ENCODE measurements at regions not wholly inside any gene's neighbourhood (a gene's known extent, or its start where the extent isn't known, plus 50 kb on each side); places are given as distances from the start of the nearest gene placed in this dataset.

DNA sequence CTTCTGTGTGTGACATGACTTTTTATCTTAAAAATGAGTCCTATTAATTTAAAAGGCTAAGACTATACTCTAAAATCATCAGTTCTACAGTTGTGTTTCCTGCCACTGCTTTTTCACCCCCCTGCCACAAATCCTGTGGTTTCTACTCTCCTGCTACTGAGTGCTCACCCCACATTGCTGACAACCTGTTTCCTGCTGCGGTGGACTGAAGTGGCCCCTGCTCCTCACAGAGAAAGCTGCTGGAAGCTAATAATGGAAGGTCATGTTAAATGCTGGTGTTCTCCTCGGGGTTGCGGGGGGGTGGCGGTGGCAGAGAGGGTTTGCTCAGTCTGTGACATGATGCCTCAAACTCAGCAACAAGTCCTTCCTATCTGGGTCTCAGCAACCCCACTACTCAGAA, 113.2 kb upstream of the INHBA start:
- DNase-seq (no peak), ATAC-seq (replicated peaks) (peak; percentile 21 to 34)
- H3K4me3 Mint-ChIP-seq = no peak overlapping the region
- H3K36me3 Mint-ChIP-seq = peaks cover 5 to 9% of the 10 kb centered on the region in 2 donors
- H3K27me3 Mint-ChIP-seq = peaks cover 0 to 9% of the 10 kb centered on the region in 2 donors
- no peak overlapping the region for H3K27ac Mint-ChIP-seq
- peaks cover 4 to 9% of the 10 kb centered on the region in 2 donors for H3K9me3 Mint-ChIP-seq
- H3K4me1 Mint-ChIP-seq = peaks cover 16 to 47% of the 10 kb centered on the region in 2 donors

DNA sequence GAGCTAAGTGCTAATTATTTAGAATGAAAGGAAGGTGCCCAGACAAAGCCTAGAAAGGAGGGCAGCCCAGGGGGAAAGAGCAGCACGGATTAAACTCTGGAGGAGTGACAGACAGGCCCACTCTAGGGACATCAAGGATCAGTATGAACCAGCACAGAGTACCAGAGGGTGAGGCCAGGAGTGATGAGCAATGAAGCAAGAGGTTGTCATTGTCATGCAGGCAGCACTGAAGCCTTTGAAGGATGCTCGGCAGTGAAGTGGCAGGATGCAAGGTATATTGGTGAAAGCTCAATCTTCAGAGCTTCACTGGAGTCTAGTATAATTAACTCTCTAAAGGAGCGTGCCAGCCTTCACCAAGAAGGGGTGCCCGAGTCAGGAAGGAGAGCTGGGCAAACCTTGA, 112.0 kb upstream of the INHBA start:
- Mint-ChIP-seq H3K4me3 (no peak overlapping the region), H3K27ac (no peak overlapping the region)
- no peak for ATAC-seq (replicated peaks)

GRCh38 chr7:41813286-41813685, 110.4 kb upstream of the INHBA start:
- ATAC-seq (replicated peaks) (no peak), DNase-seq (no peak)
- Mint-ChIP-seq H3K4me1 (peaks cover 25 to 53% of the 10 kb centered on the region in 2 donors), H3K9me3 (peaks cover 9 to 10% of the 10 kb centered on the region in 2 donors), H3K4me3 (no peak overlapping the region), H3K27ac (peak overlapping the region; percentile 25), H3K36me3 (peaks cover 2 to 7% of the 10 kb centered on the region in 2 donors), H3K27me3 (peaks cover 0 to 9% of the 10 kb centered on the region in 2 donors)

More for the DNA sequence above, 112.0 kb upstream of the INHBA start:
- peaks cover 7 to 10% of the 10 kb centered on the region in 2 donors for H3K36me3 Mint-ChIP-seq
- H3K4me1 Mint-ChIP-seq = peaks cover 23 to 52% of the 10 kb centered on the region in 2 donors
- peaks cover 0 to 9% of the 10 kb centered on the region in 2 donors for H3K27me3 Mint-ChIP-seq
- DNase-seq = no peak
- H3K9me3 Mint-ChIP-seq = peaks cover 9 to 12% of the 10 kb centered on the region in 2 donors

DNA sequence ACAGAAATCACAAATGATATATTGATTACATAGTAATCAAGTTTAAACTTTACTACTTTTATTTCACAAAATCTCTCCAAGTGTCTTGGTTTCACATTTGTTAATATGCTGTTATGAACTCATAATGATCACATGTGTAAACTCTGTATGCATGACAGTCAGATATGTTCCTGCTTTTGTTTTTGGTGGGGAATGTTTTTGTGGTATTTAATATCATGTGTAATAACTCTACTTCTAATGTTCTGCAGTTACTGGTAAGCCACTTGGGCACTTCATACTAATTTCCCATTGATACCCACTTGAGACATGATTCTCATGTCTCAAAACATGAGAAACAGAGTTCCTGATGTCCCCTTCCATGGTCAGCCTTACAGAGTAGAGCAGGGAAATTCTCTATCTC, 109.1 kb upstream of the INHBA start:
- Mint-ChIP-seq H3K36me3 (peaks cover 2 to 7% of the 10 kb centered on the region in 2 donors), H3K4me1 (peaks cover 25 to 48% of the 10 kb centered on the region in 2 donors), H3K4me3 (no peak overlapping the region), H3K9me3 (peaks cover 9 to 10% of the 10 kb centered on the region in 2 donors), H3K27me3 (peaks cover 0 to 9% of the 10 kb centered on the region in 2 donors), H3K27ac (no peak overlapping the region)
- DNase-seq = no peak
- ATAC-seq (replicated peaks) = no peak

GRCh38 chr7:41809940-41810576, 107.2 kb upstream of the INHBA start:
- ATAC-seq (replicated peaks) (peak; percentile 91 to 94), DNase-seq (peak; percentile 17)
- Mint-ChIP-seq H3K4me3 (no peak overlapping the region), H3K27me3 (peaks cover 0 to 4% of the 10 kb centered on the region in 2 donors), H3K27ac (no peak overlapping the region), H3K9me3 (peaks cover 9 to 10% of the 10 kb centered on the region in 2 donors), H3K36me3 (peaks cover 2 to 7% of the 10 kb centered on the region in 2 donors), H3K4me1 (peaks cover 19 to 33% of the 10 kb centered on the region in 2 donors)

DNA sequence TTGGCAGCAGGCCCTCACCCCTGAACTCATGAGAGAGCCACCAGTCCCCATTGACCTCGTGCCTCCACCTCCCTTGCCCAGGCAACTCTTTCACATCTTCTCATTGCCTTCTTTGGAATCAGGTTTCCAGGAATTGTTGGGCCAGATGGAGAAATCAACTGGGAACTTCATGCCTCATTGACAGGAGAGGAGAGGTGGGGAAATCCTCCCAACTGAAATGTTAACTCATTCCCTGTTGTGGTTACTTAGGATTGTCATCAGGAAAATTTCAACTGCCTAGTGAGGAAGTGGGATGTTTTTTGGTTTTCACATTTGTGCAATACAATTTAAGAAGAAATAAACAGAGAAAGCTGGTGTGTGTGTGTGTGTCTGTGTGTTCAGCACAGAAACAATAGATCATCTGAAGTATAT, 106.6 kb upstream of the INHBA start:
- Mint-ChIP-seq H3K36me3 (peaks cover 2 to 7% of the 10 kb centered on the region in 2 donors), H3K9me3 (peaks cover 9 to 10% of the 10 kb centered on the region in 2 donors), H3K27ac (no peak overlapping the region), H3K4me3 (no peak overlapping the region), H3K27me3 (no peaks in the 10 kb centered on the region), H3K4me1 (peaks cover 13 to 28% of the 10 kb centered on the region in 2 donors)
- no peak for DNase-seq
- no peak for ATAC-seq (replicated peaks)

DNA sequence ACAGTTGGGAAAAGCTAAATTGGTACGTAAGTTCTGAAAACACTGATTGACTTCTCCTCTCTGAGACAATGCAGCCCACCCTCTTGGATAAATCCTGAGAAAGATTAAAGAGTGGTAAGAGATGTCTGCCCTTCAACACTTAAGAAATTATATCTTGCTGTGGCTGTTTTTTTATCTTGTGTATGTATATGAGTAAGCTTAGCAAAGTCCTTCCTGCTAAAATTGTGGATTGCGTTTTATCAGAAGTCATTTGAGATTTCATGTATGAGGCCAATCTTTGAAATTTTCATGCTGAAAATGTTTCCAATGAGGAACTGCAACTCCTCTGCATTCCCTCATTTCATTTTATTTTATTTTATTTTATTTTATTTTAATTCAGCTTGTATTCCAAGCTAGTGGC, 106.2 kb upstream of the INHBA start:
- Mint-ChIP-seq H3K4me1 (peaks cover 12 to 27% of the 10 kb centered on the region in 2 donors), H3K27ac (no peak overlapping the region), H3K27me3 (no peaks in the 10 kb centered on the region), H3K4me3 (no peak overlapping the region), H3K9me3 (peaks cover 9 to 10% of the 10 kb centered on the region in 2 donors), H3K36me3 (peaks cover 2 to 7% of the 10 kb centered on the region in 2 donors)
- ATAC-seq (replicated peaks) = no peak
- no peak for DNase-seq

- Mint-ChIP-seq H3K27me3 (no peaks in the 10 kb centered on the region), H3K9me3 (peaks cover 9 to 10% of the 10 kb centered on the region in 2 donors), H3K4me3 (no peak overlapping the region), H3K27ac (no peak overlapping the region), H3K36me3 (peaks cover 2 to 7% of the 10 kb centered on the region in 2 donors), H3K4me1 (peaks cover 12 to 26% of the 10 kb centered on the region in 2 donors)
- ATAC-seq (replicated peaks) (no peak), DNase-seq (no peak)
These were observed 105.7 kb upstream of the INHBA start for GRCh38 chr7:41808541-41808940.

DNA sequence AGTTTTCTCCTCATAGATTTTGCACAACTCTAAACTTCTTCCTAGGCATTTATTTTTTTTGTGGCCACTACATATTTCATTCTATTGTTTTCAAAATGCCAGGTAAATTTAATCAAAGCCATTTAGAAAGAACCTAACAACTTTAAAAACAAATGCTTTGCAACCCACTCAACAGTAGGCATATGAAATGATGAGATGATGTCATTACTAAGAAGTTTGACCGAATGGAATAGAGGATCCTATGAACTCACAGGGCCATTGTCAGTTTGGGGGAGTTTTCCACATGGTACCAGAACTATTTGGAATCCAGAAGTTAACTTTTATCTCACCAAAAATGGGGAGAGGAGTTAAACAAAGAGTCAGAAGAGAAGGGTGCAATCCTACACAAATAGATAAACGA, 100.7 kb upstream of the INHBA start:
- Mint-ChIP-seq H3K27ac (no peak overlapping the region), H3K27me3 (no peaks in the 10 kb centered on the region)
- no peak for ATAC-seq (replicated peaks)

DNA sequence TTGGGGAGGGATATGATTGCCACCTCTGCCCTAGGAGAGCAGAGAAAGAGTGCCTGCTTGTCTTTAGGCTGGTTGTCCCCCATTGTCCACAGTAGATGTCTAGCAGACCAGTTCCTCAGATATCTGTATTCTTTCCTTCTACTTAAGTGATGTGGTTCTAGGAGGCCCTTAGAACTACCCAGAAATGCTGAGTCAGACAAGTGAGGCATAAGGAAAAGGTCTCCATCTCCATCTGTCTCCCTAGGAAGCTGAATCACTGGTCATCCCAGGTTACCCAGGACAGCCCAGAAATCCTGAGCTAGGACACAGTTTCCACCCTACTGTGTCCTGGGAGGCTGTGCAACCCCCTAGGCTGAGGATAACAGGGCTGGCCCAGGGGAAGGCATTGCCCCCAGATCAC, 93.4 kb upstream of the INHBA start:
- DNase-seq = no peak
- no peaks in the 10 kb centered on the region for H3K36me3 Mint-ChIP-seq
- H3K4me1 Mint-ChIP-seq = no peaks in the 10 kb centered on the region
- H3K27ac Mint-ChIP-seq = no peak overlapping the region
- H3K4me3 Mint-ChIP-seq = no peak overlapping the region
- H3K27me3 Mint-ChIP-seq = no peaks in the 10 kb centered on the region
- H3K9me3 Mint-ChIP-seq = peaks cover 0 to 2% of the 10 kb centered on the region in 2 donors
- no peak for ATAC-seq (replicated peaks)

More for the DNA sequence above, 100.7 kb upstream of the INHBA start:
- no peak for DNase-seq
- no peaks in the 10 kb centered on the region for H3K9me3 Mint-ChIP-seq
- no peak overlapping the region for H3K4me3 Mint-ChIP-seq
- no peaks in the 10 kb centered on the region for H3K4me1 Mint-ChIP-seq
- no peaks in the 10 kb centered on the region for H3K36me3 Mint-ChIP-seq

GRCh38 chr7:41795276-41795833, 92.5 kb upstream of the INHBA start:
- ATAC-seq (replicated peaks) = no peak
- no peak for DNase-seq
- Mint-ChIP-seq H3K4me3 (no peak overlapping the region), H3K27ac (no peak overlapping the region), H3K4me1 (no peaks in the 10 kb centered on the region), H3K9me3 (peaks cover 0 to 2% of the 10 kb centered on the region in 2 donors), H3K27me3 (no peaks in the 10 kb centered on the region), H3K36me3 (no peaks in the 10 kb centered on the region)

- Mint-ChIP-seq H3K9me3 (peaks cover 0 to 2% of the 10 kb centered on the region in 2 donors), H3K27ac (no peak overlapping the region), H3K4me1 (no peaks in the 10 kb centered on the region), H3K36me3 (no peaks in the 10 kb centered on the region), H3K27me3 (no peaks in the 10 kb centered on the region), H3K4me3 (no peak overlapping the region)
- DNase-seq (no peak), ATAC-seq (replicated peaks) (no peak)
These were observed 90.7 kb upstream of the INHBA start for GRCh38 chr7:41793556-41793955.

DNA sequence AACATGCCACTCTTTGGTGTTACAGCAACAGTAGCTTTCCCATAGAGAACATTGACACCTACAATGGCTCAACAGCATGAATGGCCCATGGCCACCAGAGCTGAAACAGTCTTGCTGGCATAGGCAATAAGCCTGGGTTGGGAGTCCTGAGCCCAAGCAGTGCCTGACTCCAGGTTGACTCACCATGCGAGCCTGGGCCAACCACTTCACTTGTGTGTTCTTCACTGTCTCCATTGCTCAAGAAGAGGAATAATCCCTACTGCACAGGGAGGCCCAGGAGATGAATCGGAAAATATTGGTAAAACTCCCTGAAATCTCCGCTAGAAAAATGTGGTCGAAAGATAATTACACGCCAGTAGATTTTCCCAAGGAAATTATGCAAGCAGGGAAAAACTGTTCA, 89.2 kb upstream of the INHBA start:
- Mint-ChIP-seq H3K27ac (no peak overlapping the region), H3K9me3 (peaks cover 0 to 2% of the 10 kb centered on the region in 2 donors), H3K27me3 (no peaks in the 10 kb centered on the region), H3K4me1 (no peaks in the 10 kb centered on the region), H3K4me3 (no peak overlapping the region), H3K36me3 (no peaks in the 10 kb centered on the region)
- DNase-seq (no peak), ATAC-seq (replicated peaks) (no peak)

DNA sequence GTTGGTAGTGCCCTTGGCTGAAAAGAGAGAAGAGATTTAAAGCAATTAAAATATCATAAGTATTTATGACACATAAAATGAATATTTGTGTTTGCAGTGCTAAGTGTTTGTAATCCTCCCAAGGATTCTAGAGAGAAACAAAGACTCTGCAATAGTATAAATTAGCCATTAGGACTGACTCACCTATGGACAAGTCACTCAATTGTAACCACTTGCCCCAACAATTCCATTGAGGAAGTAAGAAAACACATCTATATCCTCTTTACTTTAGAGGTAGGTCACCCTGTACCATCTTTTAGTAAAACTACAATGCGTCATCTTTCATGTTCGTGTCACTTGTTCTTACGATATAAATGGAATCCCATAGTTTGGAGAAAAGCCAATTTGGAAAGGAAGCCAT, 85.7 kb upstream of the INHBA start:
- Mint-ChIP-seq H3K4me3 (no peak overlapping the region), H3K36me3 (no peaks in the 10 kb centered on the region), H3K27ac (no peak overlapping the region), H3K9me3 (no peaks in the 10 kb centered on the region), H3K4me1 (peaks cover 0 to 3% of the 10 kb centered on the region in 2 donors), H3K27me3 (no peaks in the 10 kb centered on the region)
- no peak for DNase-seq
- no peak for ATAC-seq (replicated peaks)

All from stimulated activated naive B cell treated with anti-CD40 and anti-IgM and Interleukin-4, amounts not matched to agents 10 μg/mL and 1 μg/mL and 100 μg/mL, for 72 hours (primary cell).